A673 (cell line): ENCODE measurements at regions not wholly inside any gene's neighbourhood (a gene's known extent, or its start where the extent isn't known, plus 50 kb on each side); places are given as distances from the start of the nearest gene placed in this dataset.

Experiments used
- BruUV-seq: library from RNA; stranded (reverse); fragments of 400-500 nt; replicated peaks from 2 replicates; lab custom pipeline; 2021; lab: Mats Ljungman, UMichigan
- CTCF ChIA-PET: fragments of 300-600 bp; sonication (Branson Sonifier 250); formaldehyde crosslinking; loops from one replicate; lab custom pipeline; 2022; ENCODE audit warnings: antibody characterized with exemption; lab: Charles Lee
- POLR2A ChIA-PET: fragments of 300-600 bp; sonication (Branson Sonifier 250); formaldehyde crosslinking; loops from one replicate; lab custom pipeline; 2022; ENCODE audit warnings: antibody characterized with exemption; ENCODE audit not compliant: low non-redundant PET; lab: Charles Lee
- DNase-seq: peaks from one replicate; pipeline ENCODE4 v3.0.0-alpha.2; 2015; ENCODE audit warnings: low spot score
- H3K27ac ChIP-seq: fragments of 200-600 bp; sonication (generic); 2 replicates; pipeline ENCODE4 v1.5.1; 2016; ENCODE audit warnings: mixed run types, low read depth, mild to moderate bottlenecking, mixed read lengths, antibody characterized with exemption, low read length; ENCODE audit not compliant: poor library complexity, severe bottlenecking
- H3K27me3 ChIP-seq: fragments of 200-600 bp; sonication (generic); replicated peaks from 2 replicates; pipeline ENCODE4 v1.6.1; 2017; ENCODE audit warnings: mixed run types, low read depth, mild to moderate bottlenecking, mixed read lengths, antibody characterized with exemption, low read length; ENCODE audit not compliant: insufficient read depth, poor library complexity
- H3K36me3 ChIP-seq: fragments of 200-600 bp; sonication (generic); 2 replicates; pipeline ENCODE4 v1.6.1; 2016; ENCODE audit warnings: mixed run types, mild to moderate bottlenecking, mixed read lengths, antibody characterized with exemption, low read length; ENCODE audit not compliant: insufficient read depth, poor library complexity, severe bottlenecking
- H3K4me1 ChIP-seq: fragments of 200-600 bp; sonication (generic); 2 replicates; pipeline ENCODE4 v1.6.1; 2017; ENCODE audit warnings: mixed run types, mild to moderate bottlenecking, mixed read lengths, antibody characterized with exemption, low read length; ENCODE audit not compliant: insufficient read depth, poor library complexity, severe bottlenecking
- H3K4me3 ChIP-seq: fragments of 200-600 bp; sonication (generic); 2 replicates; pipeline ENCODE4 v1.5.1; 2016; ENCODE audit warnings: low read depth, mixed run types, mild to moderate bottlenecking, mixed read lengths, low read length; ENCODE audit not compliant: poor library complexity, severe bottlenecking
- H3K9me3 ChIP-seq: fragments of 200-600 bp; sonication (generic); 2 replicates; pipeline ENCODE4 v1.6.1; 2016; ENCODE audit warnings: mixed run types, low read depth, mild to moderate bottlenecking, mixed read lengths, antibody characterized with exemption, low read length; ENCODE audit not compliant: poor library complexity, severe bottlenecking
- EZH2 ChIP-seq: fragments of 200-600 bp; sonication (generic); IDR thresholded peaks from 2 replicates; pipeline ENCODE4 v1.6.1; 2017; ENCODE audit warnings: borderline replicate concordance, low read depth, mild to moderate bottlenecking, mixed read lengths, antibody characterized with exemption, low read length; ENCODE audit not compliant: poor library complexity, severe bottlenecking
- intact Hi-C: fragments of 100-400 bp; cut with micrococcal nuclease; formaldehyde crosslinking; loops from one replicate; pipeline ENCODE4 v1.10.0; 2022; ENCODE audit not compliant: unreplicated experiment
- TF ChIP-seq, protein P1 (sequence below): fragments of 300-800, 200-600 bp; sonication (generic); conservative IDR thresholded peaks from 2 replicates; pipeline ENCODE4 v1.5.1; 2017; ENCODE audit warnings: low read depth, mild to moderate bottlenecking, antibody characterized with exemption, low read length, moderate library complexity, mixed read lengths

DNA sequence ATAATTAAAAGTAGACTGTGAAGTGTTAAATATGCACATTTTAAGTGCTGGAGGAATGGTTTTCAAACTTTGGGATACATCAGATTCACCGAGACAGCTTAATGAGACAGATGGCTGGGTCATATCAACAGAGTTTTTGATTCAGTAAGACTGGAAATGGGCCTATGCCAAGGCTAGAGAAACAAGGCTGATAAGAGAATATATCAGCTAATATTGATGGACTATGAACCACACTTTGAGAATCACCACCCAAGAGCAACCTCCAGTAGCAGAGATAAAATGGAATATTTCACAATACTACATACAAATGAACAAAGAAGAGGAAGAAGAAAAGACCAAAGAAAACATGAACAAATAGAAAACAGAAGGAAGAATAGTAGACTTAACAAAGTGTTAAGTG, 450.2 kb upstream of the KLHL29 start:
- Histone ChIP-seq H3K36me3 (no peaks in the 10 kb centered on the region), H3K27ac (no peak overlapping the region), H3K4me1 (no peaks in the 10 kb centered on the region), H3K27me3 (peaks cover 23% of the 10 kb centered on the region), H3K9me3 (no peaks in the 10 kb centered on the region), H3K4me3 (no peak overlapping the region)
- TF ChIP-seq, protein P1, sequence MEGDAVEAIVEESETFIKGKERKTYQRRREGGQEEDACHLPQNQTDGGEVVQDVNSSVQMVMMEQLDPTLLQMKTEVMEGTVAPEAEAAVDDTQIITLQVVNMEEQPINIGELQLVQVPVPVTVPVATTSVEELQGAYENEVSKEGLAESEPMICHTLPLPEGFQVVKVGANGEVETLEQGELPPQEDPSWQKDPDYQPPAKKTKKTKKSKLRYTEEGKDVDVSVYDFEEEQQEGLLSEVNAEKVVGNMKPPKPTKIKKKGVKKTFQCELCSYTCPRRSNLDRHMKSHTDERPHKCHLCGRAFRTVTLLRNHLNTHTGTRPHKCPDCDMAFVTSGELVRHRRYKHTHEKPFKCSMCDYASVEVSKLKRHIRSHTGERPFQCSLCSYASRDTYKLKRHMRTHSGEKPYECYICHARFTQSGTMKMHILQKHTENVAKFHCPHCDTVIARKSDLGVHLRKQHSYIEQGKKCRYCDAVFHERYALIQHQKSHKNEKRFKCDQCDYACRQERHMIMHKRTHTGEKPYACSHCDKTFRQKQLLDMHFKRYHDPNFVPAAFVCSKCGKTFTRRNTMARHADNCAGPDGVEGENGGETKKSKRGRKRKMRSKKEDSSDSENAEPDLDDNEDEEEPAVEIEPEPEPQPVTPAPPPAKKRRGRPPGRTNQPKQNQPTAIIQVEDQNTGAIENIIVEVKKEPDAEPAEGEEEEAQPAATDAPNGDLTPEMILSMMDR: no peak
- no peak for TF ChIP-seq EZH2
- ChIA-PET POLR2A (no interaction called here), CTCF (no interaction called here)
- DNase-seq: no peak
- no TSS peak for BruUV-seq
- intact Hi-C loops: no loop called here

DNA sequence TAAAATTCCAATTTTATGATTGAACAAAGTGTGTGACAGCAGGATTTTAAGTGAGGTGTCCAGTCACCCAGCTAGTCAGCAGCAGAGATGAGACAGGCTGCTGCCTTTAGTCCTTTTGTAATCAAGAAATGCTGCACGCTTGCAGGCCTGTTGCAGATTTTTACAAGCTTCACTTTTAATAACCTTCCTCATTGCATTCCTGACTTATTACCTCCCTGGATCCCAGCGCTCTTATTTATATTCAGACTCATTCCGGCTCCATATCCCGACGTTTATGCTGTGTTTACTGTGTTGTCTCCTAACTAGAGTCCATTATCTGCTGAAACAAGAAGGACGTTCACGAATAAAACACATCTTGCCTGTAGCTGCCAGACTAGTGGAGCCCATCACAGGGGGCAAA, 442.5 kb upstream of the KLHL29 start:
- no peak for DNase-seq
- intact Hi-C loops: no loop called here
- no peak overlapping the region for H3K4me3 ChIP-seq
- no TSS peak for BruUV-seq
- no peaks in the 10 kb centered on the region for H3K27me3 ChIP-seq
- H3K27ac ChIP-seq: no peak overlapping the region
- H3K4me1 ChIP-seq: no peaks in the 10 kb centered on the region
- ChIA-PET CTCF (no interaction called here), POLR2A (no interaction called here)
- no peaks in the 10 kb centered on the region for H3K9me3 ChIP-seq
- TF ChIP-seq EZH2: no peak
- TF ChIP-seq, protein P1: no peak
- no peaks in the 10 kb centered on the region for H3K36me3 ChIP-seq

DNA sequence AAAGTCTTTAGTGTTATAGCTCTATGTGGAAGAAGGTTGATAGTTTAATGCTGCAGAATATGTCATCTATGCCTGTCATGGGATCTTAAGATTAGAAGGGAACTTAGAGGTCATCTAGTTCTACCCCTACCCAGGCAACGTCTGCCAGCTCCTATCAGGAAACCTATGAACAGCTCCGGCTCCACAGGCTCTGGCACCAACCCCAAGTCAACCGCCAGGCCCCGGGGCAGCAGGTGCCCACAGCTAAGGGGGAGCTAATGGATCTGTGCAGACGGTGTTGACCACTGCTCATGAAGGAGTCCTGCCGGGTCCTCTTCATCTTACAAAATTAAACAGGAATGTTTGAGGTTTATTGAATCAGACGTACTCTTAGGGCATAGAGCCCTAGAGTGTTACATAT, 440.8 kb upstream of the KLHL29 start:
- no peaks in the 10 kb centered on the region for H3K27me3 ChIP-seq
- ChIA-PET POLR2A (no interaction called here), CTCF (no interaction called here)
- no peak overlapping the region for H3K27ac ChIP-seq
- no peaks in the 10 kb centered on the region for H3K9me3 ChIP-seq
- no peak overlapping the region for H3K4me3 ChIP-seq
- intact Hi-C loops: no loop called here
- TF ChIP-seq, protein P1: no peak
- no peak for TF ChIP-seq EZH2
- DNase-seq: no peak
- H3K4me1 ChIP-seq: no peaks in the 10 kb centered on the region
- no TSS peak for BruUV-seq
- H3K36me3 ChIP-seq: no peaks in the 10 kb centered on the region
